HG02588 (cell line): ENCODE measurements at regions not wholly inside any gene's neighbourhood (a gene's known extent, or its start where the extent isn't known, plus 50 kb on each side); places are given as distances from the start of the nearest gene placed in this dataset.
A peak's percentile ranks its signal among the peaks of the same experiment; 100 is the strongest.

Source experiments
- ATAC-seq: cut with Tn5 transposase; IDR thresholded peaks from one replicate; pipeline ENCODE4 v1.9.1; 2021; ENCODE audit warnings: mild to moderate bottlenecking, moderate library complexity; ENCODE audit not compliant: unreplicated experiment

DNA sequence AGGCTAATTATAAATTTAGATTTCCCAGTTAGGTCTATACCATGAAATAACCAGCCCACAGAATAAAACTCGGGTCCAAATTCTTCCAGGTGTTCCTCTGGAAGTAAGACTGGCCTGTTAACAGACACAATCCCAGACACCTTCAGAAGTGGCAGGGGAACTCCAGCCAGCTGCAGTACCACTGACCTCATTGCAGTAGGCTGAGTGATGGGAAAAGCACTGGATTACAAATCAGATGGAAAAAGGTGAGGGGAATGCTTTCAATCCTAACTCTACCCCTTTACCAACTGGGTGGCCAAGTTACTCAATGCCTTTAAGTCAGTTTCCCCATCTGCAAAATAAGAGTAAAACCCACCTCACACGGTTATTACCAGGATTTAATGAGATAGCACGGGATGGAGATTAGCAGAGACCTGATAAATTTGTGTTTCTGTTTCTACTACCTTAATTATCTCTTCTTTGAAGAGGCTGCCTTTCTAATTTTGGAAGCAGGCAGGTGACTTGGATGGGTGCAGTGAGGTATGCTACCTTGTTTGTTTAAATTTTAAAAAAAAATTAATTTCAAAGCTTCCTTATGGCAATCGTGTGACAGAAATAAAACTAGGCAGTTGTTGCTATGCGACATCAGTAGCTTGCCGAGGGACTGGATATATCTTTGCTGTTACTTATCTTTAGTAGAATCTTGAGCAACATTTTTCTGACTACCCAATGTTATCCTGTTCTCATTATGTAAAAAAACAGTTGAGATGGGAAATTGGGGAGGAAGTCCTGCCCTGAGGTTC, 167.3 kb upstream of the GRIN2B start:
- no peak for ATAC-seq

DNA sequence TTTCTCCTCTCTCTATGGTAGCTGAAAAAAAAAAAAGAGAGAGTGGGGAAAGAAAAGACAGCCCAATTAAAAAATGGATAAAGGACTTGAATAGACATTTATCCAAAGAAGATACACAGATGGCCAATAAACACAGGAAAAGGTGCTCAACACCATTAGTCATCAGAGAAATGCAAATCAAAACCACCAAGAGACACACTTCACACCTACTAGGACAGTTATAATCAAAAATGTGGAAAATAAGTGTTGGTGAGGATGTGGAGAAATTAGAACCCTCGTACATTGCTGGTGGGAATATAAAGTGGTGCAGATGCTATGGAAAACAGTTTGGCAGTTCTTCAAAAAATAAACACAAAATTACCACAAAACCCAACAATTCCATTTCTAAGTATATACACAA, 172.4 kb upstream of the GRIN2B start:
- no peak for ATAC-seq

DNA sequence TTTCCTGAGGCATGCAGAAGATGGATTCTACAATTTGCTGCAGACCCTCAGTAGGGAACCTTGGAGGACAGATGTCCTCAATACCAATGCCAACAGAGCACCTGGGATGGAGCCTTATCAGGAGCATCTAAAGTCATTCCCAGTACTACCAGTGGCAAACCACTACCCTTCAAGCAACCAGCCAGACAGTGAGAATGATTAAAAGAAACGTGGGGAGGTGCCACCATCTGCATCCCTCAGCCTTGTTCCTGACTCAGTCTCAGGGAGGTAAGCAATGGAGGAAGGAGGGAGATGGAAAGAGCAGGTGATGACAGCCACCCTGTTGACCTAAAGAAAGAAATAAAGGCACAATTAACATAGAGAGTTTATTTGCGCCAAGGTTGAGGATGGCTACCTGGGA, 175.2 kb upstream of the GRIN2B start:
- ATAC-seq = no peak

DNA sequence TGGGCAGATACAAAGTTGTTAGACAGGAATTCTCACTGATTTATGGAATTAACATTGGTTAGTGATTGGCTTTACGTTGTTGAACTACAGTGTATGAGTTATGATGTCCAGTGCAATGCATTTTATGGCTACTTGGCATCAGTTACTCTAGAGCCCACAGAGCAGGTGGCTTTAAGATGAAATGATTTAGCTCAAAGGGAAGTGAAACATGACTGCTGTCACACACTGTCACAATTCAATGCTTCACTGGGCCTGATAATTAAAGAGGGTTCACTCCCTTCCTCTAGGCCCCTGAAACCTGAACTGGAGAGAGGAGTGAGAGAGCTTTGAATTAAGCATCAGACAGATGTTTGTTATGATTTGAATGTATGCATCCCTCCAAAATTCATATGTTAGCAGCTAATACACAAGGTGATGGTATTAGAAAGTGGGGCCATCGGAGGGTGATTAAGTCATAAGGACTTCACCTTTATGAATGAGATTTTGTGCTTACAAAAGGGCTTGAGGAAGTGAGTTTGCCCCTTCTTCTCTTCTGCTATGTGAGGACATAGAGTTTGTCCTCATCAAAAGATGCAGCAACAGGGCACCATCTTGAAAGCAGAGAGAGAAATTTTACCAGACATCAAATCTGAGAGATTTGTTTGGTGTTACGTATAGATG, 175.8 kb upstream of the GRIN2B start:
- ATAC-seq = peak; percentile 99

DNA sequence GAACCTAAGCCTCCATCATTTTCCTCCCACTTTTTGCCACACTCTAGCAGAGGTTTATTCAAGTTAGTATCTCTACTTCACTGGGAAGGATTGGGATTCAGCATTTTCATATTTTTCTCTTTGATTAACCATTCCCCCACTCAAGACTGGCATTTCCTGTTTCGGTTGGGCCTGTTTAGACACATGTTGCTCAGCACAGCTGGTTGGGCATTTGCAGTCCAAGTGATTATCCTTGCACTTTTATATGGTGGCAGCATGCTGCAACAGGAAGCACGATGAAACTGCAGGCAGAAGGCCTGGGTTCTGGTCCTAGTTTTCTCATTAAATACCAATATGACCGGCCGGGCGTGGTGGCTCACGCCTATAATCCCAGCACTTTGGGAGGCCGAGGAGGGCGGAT, 182.9 kb upstream of the GRIN2B start:
- ATAC-seq = no peak

DNA sequence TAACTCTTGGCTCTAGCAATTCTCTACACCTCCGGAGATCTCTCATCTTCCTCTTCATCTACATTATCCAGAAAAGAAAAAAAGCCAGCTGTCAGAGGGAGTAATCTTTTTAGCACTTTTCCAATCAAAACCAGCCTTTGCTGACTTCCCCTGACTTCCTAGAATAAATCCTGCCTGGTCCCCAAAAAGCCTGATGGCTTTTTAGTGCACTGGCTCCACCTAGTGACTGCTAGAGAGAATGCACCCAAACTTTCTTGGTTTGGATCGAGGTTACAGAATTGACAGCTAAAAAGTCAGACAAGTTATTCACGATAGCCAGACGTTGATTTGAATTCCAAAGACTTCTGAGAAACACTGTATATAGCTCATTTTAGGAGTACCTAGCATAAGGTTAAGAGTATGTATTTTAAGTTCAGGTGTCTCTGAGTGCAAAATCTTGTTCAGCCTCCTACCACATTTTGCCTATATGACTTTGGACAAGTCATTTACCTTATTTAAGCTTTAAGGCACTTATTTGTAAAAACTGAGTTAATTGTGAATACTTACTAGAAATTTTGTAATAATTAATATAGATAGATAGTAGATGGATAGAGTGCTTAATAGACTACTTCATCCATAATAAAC, 185.7 kb upstream of the GRIN2B start:
- ATAC-seq = no peak

DNA sequence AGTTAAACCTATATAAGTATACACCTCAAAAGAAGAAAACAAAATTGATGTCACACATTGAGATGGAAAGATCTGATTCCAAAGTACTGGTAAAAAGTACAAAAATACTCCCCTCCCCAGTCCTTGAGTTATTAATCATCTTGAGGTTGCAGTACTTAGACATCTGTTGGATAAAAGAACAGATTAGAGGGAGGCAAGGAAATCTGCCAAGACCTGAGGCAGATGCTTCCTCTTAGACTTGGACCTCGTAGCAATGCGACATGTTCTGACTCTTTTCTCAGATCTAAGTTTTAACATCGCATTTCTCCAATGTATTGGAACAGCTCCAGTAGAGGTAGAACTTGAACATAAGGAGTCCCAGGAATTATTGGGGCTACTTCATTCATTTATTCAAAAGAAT, 187.9 kb upstream of the GRIN2B start:
- ATAC-seq = no peak

DNA sequence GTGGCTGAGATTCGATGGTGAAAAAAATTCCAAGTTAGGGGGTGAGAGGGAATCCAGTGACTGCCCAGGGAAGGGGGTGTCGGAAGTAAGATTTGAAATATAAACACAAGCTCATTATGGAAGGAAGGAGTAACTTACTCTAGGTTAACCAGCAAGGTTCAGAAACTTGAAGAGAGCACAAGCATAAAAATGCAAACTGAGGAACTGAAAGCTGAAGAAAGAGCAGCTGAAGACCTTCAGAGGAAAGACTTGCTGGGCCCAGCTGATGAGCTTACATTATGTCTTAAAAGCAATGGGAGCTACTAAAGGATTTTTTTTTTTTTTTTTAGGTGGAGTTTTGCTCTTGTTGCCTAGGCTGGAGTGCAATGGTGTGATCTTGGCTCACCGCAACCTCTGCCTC, 189.7 kb upstream of the GRIN2B start:
- ATAC-seq = peak; percentile 90

DNA sequence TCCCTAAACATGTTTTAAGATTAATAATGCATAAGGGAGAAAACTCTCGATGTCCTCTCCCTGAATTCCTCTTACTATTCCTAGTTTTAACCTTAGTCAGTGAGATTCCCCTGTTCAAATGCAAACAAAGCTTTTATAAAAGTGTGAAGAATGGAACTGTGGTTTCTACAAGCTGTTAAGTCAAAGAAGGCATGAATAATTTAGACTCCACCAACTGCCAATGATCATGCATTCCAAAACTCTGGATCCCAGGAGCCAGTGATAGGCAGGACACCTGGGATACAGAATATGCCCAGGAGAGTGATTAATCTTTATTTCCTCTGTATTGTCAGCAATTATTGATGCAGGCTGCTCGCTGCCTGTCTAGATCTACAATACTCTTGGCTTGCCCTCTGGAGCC, 190.3 kb upstream of the ATF7IP start:
- no peak for ATAC-seq

DNA sequence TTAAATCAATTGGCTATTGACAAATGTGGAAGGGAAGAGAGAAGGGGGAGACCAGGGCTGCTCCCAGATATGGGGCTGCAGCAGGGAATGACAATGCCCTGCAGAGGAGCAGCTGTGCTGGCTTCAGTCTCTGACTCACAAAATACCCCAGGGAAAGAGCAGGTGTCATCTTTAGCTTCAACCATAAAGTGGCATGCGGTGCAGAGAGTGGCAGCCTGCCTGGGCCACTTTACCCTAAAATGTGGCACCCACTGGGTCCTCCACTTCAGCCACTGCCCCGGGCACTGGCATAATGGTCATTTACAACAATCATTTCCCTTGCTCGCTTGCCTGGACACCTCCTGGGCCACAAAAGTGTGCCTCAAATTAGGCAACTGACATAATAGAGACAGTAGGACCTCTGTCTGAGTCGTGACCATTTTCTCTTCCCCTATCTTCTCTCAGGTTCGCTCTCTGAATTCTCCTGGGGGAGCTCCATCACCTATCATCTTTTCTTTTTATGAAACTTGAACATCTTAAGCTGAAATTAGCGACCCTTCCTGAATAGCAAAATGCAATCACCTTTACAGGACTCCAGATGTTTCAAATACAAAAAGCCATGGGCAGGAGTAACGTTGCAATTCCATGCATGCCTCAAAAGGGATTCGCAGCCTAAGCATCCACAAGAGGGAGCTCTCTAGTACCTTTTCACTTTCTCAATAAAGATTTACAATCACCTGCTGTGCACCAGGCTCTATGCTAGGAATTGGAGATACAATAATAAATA, 179.9 kb upstream of the ATF7IP start:
- ATAC-seq = peak; percentile 71

DNA sequence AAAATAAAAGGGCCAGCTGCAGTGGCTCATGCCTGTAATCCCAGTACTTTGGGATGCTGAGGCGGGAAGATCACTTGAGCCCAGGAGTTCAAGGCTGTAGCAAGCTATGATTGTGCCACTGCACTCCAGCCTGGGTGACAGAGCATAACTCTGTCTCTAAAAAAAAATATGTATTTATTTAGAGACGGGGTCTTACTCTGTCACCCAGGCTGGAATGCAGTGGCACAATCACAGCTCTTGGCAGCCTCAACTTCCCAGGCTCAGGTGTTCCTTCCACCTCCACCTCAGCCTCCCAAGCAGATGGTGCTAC, 179.3 kb upstream of the ATF7IP start:
- no peak for ATAC-seq

DNA sequence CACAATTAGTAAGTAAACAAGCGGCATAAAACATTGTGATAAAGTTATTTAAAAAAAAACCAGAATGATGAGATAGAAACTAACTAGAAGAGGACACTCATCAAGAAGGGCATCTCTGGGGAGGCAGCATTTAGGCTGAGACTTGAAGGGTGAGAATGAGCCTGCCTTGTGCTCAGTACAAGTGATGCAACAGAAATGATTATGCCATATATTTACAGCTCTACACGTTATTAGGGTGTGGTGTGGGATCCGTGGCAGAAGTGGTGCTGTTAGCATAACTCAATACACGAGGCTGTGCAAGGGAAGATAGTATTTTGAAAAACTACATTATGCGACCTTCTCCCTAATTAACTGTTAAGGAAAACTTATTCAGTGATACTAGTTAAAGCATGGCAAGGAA, 178.5 kb upstream of the ATF7IP start:
- ATAC-seq = no peak

DNA sequence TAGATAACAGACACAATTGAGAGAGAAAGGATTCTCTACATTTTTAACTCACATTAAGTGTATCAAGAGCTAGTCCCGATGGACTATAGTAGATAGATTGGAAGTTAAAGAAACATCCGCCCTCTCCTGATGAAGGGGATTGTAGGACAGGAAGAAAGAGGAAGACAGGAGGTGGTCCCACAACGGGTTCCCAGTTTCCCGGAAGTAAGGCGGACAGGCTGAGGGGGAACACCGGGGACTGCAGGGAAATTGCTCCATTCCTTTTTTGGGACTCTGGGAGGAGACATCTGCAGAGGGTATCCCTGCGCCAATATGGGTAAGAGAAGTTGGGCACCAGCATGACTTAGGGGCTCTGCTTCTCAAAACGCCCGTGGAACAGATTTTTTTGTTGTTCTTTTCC, 177.5 kb upstream of the ATF7IP start:
- ATAC-seq = no peak

DNA sequence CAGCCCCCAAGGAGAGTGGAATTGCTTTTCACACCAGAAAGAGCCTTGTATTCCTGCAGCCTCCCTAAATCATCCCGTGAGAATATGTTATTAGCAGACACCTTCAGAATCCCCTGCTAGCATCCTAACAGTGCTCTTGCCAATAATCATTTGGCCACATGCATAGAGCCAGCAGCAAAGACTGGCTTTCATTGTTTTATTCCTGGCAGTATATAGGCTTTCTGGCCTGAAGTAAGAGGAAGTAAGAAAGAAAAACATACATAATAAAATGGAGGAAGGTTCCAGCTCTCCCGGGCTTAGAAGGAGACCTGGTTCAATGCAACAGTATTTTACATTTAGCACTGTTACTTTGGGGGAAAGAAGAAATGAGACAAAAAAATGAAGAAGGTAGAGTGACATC, 176.7 kb upstream of the ATF7IP start:
- no peak for ATAC-seq

DNA sequence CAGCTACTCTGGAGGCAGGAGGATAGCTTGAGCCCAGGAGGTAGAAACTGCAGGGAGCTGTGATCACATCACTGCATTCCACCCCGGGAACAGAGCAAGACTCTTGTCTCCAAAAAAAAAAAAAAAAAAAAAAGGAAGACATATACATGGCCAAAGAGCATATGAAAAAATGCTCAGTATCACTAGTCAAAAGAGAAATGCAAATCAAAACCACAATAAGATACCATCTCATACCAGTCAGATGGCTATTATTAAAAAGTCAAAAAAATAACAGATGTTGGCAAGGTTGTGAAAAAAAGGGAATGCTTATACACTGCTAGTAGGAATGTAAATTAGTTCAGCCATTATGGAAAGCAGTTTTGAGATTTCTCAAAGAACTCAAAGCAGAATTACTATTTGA, 174.8 kb upstream of the ATF7IP start:
- ATAC-seq = no peak

DNA sequence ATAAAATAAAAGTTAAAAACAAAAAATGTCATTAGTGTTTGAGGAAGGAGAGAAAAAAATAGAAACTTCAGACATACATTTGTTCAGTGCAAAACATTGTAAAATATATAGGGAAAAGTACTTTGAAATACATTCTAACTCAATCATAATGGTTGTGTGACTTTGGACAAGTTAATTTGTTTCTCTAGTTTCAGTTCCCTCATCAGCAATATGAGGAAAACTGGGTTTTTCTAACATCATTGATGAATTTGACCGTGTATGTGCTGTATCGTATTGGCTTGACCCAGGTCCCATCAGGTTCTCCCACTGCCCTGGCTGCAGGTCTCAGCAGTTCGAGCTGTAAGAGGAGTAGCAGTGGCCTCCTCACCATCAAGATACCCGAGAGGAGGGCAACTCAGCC, 173.9 kb upstream of the ATF7IP start:
- no peak for ATAC-seq

DNA sequence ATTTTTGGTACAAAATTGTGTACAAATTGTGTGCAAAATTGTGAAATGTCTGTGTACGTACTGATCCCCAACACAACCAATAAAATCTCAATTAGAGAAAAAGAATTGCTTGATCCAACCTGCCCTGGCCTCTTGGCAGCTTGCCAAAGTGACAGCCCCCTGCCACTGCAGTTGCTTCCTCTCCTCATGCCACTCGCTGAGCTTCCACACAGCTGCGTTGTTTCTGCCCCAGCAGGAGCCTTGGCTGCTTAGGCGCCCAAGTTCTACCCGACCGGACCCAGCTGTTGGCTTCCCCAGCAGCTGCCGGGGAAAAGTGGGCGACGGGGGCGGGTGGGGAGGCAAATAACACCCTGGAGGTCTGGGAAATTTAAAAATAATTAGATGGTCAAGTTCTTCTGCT, 171.8 kb upstream of the ATF7IP start:
- ATAC-seq = no peak

DNA sequence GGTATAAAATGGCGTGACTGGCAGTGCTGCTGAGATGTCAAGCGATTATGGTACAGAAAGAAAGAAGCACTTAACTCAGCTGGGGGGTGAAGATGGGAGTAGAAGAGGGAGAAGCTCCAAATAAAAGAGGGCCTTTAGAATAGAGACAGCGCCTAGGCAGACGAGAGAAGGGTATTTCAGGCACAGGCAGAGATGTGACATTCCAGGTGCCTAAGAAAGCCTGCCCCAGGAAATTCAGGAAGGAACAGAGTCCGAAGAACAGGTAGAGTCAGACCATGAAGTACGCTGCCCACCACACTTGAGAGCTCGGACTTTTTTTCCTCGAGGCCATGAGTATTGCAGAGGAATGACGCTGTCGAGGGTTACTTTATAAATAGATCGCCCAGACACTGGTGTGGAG, 170.9 kb upstream of the ATF7IP start:
- no peak for ATAC-seq

DNA sequence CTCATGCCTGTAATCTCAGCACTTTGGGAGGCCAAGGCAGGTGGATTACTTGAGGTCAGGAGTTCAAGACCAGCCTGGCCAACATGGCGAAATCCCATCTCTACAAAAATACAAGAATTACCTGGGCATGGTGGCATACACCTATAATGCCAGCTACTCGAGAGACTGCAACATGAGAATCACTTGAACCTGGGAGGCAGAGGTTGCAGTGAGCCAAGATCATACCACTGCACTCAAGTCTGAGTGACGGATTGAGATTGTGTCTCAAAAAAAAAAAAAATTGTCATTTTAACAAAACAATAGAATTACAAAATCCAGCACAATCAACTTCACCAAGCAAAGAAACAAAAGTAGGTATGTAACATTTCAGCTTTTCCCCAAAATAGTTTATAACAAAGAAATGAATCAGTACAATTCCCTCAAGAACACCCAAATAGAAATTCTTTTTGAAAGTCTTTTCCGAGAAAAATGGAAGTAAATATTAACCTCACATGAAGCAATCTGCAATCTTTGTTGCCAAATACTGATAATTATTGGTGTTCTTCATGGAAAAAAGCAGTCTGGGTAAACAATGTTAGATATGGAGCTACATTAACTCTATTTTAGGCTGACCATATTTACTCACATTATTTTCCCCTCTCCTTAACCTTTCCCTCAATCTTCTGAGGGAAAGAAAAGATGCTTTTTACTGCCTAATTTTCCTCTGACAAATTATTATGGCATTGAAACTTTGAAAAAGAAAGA, 165.9 kb upstream of the ATF7IP start:
- no peak for ATAC-seq

DNA sequence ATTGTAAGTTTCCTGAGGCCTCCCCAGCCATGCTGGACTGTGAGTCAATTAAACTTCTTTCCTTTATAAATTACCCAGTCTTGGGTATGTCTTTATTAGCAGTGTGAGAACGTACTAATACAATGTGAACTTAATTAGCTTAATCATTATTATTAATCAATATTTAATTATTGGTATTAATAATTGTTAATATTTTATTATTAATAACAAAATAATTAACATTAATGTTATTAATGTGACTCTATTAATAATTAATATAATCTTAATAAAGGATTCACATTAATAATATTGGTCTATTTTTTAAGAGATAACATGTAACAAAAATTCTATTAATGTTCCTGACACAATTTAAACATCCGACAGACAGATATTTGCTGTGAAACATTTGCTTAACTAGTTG, 164.9 kb upstream of the ATF7IP start:
- ATAC-seq = no peak

DNA sequence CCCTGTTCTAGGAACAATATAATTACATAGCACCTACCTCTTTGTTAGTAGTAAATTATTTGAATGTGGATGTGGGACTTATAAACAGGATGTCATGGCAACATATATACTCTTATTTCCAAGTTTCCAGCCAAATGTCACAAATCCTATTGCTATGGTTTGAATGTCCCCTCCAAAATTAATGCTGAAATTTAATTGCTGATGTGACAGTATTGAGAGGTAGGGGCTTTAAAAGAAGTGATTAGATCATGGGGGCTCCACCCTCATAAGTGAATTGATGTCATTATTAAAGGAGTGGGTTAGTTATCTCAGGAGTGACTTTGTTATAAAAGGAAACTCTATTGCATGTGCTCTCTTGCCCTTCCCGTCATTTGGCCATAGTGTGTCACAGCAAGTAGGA, 164.2 kb upstream of the ATF7IP start:
- ATAC-seq = no peak
